ENCODE measurements at regions not wholly inside any gene's neighbourhood (a gene's known extent, or its start where the extent isn't known, plus 50 kb on each side); places are given as distances from the start of the nearest gene placed in this dataset.

DNA sequence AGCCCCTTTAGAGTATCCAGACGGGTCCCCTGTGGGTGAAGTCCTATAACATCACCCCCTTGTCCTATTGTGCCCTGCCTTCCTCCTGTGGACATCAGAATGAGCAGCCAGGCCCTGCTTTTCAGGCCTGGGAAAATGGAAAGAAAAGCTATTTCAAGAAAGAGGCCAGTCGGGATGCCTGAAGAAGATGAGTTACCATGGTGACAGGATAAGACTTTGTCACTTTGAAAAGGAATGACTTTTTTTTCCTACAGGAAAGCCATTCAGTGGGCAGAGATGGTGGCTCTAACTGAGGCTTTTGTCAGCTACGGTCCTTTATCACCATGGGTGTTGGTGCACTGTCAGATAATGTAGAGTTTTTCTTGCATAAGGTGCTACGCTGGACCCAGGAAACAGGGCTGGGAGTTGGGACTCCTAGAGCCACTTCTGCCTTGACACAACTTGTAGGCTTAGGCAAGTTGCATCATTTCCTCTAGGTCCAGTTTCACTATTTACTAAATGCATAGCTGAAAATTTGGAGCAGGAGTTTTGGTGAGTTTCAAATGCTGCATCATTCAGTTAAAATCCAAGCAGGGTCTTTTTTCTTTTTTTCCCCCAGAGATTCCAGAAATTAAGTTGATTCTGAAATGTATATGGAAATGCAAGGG lies 179.0 kb upstream of the ADRA1D start:
- TF ChIP-seq, protein P1, sequence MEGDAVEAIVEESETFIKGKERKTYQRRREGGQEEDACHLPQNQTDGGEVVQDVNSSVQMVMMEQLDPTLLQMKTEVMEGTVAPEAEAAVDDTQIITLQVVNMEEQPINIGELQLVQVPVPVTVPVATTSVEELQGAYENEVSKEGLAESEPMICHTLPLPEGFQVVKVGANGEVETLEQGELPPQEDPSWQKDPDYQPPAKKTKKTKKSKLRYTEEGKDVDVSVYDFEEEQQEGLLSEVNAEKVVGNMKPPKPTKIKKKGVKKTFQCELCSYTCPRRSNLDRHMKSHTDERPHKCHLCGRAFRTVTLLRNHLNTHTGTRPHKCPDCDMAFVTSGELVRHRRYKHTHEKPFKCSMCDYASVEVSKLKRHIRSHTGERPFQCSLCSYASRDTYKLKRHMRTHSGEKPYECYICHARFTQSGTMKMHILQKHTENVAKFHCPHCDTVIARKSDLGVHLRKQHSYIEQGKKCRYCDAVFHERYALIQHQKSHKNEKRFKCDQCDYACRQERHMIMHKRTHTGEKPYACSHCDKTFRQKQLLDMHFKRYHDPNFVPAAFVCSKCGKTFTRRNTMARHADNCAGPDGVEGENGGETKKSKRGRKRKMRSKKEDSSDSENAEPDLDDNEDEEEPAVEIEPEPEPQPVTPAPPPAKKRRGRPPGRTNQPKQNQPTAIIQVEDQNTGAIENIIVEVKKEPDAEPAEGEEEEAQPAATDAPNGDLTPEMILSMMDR (IDR thresholded peaks at IDR 0.05), result no peak
- TF ChIP-seq POLR2A (IDR thresholded peaks at IDR 0.05), result no peak
